HFF-Myc (cell line): ENCODE measurements at regions not wholly inside any gene's neighbourhood (a gene's known extent, or its start where the extent isn't known, plus 50 kb on each side); places are given as distances from the start of the nearest gene placed in this dataset.

Experiments
- DNase-seq: peaks from one replicate; pipeline ENCODE4 v3.0.0-alpha.2; 2011; ENCODE audit warnings: low read depth; ENCODE audit errors: extremely low read depth
- H3K4me3 ChIP-seq: replicated peaks from 2 replicates; pipeline ENCODE4 v1.5.1; 2011; ENCODE audit warnings: low read depth, mild to moderate bottlenecking, control low read depth, low read length
- TF ChIP-seq, protein P1 (sequence below): IDR thresholded peaks from 2 replicates; pipeline ENCODE4 v1.5.1; 2012; ENCODE audit warnings: mild to moderate bottlenecking, low read depth, low read length, control low read depth; ENCODE audit errors: missing control alignments

DNA sequence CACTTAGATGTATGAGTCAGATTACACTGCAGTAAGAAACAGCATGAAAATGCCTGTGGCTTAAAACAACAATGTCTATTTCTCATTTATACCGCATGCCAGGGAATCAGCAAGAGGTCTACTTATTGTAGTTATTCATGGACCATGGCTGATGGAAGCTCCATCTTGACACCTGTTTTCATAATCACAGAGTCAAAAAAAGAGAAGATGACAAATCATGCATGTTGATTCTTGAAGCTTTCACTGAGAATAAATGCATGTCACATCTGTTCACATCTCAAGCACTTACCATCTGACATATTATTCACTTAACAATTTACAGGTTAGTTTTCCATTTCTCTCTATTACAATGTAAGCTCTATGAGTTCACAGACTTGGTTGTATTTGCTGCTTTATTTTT, 194.2 kb upstream of the SLITRK2 start:
- TF ChIP-seq, protein P1, sequence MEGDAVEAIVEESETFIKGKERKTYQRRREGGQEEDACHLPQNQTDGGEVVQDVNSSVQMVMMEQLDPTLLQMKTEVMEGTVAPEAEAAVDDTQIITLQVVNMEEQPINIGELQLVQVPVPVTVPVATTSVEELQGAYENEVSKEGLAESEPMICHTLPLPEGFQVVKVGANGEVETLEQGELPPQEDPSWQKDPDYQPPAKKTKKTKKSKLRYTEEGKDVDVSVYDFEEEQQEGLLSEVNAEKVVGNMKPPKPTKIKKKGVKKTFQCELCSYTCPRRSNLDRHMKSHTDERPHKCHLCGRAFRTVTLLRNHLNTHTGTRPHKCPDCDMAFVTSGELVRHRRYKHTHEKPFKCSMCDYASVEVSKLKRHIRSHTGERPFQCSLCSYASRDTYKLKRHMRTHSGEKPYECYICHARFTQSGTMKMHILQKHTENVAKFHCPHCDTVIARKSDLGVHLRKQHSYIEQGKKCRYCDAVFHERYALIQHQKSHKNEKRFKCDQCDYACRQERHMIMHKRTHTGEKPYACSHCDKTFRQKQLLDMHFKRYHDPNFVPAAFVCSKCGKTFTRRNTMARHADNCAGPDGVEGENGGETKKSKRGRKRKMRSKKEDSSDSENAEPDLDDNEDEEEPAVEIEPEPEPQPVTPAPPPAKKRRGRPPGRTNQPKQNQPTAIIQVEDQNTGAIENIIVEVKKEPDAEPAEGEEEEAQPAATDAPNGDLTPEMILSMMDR, result no peak

DNA sequence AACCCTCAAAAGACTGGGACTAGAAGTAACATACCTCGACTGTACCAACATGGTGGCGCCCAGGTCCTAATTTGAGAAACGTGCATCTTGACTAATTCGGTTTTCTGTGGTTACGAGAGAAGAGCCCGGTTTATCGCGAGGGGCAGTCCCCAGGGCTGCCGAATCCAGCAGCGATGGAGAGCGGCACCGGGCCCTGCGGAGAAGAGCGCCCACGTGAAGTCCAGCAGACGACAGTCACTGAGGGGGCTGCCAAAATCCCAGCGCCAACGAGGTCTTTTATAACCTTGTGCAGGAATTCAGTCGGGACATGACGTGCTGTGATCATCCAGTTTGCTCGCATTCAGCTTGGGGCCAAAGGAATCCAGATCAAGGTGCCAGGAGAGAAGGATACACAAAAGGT, 187.5 kb upstream of the SLITRK2 start:
- TF ChIP-seq, protein P1, result no peak
- no peak overlapping the region for H3K4me3 ChIP-seq
- no peak for DNase-seq

More for the DNA sequence above, 194.2 kb upstream of the SLITRK2 start:
- no peak overlapping the region for H3K4me3 ChIP-seq
- no peak for DNase-seq

- no peak overlapping the region for H3K4me3 ChIP-seq
- DNase-seq, result no peak
- TF ChIP-seq, protein P1, result no peak
Observed at GRCh38 chrX:145630806-145631435, 186.7 kb upstream of the SLITRK2 start.

DNA sequence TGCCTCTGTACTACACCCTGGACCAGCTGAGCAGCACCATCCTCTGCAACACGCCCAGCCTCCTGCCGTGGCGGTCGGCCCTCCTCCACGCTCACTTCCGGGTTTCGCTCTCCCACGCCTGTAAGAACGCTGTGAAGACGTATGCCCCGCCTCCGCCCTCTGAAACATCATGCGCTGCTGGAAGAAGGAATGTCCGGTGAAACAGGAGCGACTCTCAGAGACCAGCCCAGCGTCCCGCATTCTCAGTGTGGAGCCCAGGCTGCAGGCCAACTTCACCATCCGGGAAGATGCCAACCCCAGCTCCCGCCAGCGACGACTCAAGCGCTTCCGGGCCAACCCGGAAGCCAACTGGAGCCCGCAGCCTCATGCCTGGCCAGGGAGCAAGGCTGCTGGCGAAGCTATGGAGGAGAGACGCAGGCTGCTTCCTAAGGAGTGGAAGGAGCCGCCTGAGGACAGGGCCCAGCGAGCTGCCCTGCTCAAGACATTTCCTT, 186.1 kb upstream of the SLITRK2 start:
- DNase-seq, result no peak
- TF ChIP-seq, protein P1, result no peak

DNA sequence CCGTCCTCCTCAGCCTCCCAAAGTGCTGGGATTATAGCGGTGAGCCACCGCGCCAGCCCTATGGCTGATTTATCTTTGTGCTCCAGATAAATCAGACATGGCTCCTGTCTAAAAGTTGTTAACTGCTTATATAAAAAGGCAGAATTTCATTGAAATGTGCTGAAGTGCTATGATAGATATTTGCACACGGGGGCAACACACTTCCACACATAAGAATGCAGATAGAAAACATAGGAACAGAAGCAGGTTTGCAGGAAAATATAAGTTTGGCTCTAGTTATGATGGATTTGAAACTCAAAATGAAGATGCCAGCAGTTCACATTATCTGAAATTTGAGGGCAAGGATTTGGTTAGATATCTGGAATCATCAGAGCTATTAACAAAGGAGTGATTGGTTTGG, 163.1 kb upstream of the SLITRK2 start:
- TF ChIP-seq, protein P1, result no peak
- DNase-seq, result no peak
- no peak overlapping the region for H3K4me3 ChIP-seq

More for the DNA sequence above, 186.1 kb upstream of the SLITRK2 start:
- H3K4me3 ChIP-seq, result no peak overlapping the region

GRCh38 chrX:145673841-145674240, 143.8 kb upstream of the SLITRK2 start:
- DNase-seq, result no peak
- TF ChIP-seq, protein P1, result no peak
- no peak overlapping the region for H3K4me3 ChIP-seq
